8988T (cell line): ENCODE measurements at regions not wholly inside any gene's neighbourhood (a gene's known extent, or its start where the extent isn't known, plus 50 kb on each side); places are given as distances from the start of the nearest gene placed in this dataset.

Experiments
- DNase-seq: peaks from one replicate; pipeline ENCODE4 v3.0.0; 2011

DNA sequence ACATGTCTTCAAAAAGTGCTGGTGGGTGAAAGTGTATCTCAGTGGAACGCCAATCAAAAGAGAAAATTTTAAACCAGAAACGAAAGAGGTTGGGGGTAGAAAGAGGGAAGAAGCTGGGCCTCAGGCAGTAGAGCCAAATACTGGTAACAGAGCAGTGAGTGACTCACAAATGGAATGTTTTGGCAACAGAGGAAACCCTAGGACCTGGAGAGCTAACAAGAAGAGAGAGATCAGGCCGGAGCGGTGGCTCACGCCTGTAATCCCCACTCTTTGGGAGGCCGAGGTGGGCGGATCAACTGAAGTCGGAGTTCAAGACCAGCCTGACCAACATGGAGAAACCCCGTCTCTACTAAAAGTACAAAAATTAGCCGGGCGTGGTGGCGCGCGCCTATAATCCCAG is 450.8 kb upstream of the NAALADL2 start:
- no peak for DNase-seq

DNA sequence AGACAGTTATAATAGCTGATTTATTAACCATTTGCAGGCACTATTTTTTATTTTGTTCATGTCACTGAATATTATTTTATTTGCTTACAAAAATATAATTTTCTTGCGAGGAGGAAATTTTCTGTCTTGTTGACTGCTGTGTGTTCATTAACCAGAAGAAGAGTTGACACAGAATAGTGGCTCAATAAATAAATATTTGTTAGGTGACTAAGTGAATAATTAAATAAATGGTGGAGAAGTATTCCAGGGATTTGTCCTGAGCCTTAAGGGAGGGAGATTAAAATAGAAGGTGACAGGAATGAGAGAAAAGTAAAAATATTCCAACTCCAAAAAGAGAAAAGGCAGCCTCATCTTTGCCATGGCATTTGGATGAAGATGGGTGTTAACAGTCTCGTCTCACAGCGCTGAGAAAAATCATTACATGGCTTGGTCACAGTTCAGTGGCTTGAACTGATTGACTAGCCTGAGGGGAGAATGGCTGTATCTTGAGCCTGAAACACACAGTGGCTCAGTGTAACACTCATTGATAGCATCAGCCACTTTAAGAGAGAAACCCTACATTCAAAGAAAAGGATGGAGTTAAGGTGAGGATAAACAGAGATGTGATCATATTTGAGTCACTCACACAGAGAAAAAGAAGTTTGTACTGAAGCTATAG is 449.9 kb upstream of the NAALADL2 start:
- no peak for DNase-seq

DNA sequence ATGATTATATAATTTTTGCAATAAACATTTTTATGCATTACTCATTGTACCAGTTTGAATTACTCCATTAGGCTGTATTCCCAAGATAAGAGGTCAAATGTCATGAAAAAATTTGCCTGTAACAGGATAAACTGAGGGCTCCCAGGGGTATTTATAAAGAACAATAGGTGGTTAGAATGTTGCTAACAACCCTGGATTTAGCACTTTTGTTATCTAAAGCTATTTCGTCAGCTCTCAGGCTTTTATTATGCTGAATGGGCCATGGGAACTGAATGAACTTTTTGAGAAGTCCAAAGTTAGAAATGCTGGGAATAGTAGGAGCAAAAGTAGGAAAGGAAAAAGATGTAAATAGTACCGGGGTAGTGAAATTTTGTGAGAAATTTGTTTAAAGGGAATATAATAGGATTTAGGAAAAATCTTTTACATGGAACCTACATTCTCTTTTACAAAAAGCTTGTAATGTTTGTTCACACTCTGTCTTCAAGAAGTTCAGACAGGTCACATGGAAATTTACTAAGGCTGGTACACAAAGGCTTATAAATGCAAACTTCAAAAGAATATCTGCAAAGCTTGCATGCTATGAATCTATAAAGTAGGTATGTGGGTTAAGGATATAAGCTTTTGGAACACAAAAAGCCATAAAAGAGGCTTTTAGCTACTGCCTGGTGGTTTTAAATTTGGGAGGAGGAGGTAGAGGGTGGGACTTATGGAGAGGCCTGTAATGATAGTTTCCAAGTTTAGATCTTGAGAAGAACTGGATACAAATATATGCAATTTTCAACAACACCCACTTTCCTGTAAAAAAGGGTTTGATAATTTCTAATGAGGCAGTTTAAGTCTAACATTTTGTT is 445.8 kb upstream of the NAALADL2 start:
- DNase-seq, result no peak

DNA sequence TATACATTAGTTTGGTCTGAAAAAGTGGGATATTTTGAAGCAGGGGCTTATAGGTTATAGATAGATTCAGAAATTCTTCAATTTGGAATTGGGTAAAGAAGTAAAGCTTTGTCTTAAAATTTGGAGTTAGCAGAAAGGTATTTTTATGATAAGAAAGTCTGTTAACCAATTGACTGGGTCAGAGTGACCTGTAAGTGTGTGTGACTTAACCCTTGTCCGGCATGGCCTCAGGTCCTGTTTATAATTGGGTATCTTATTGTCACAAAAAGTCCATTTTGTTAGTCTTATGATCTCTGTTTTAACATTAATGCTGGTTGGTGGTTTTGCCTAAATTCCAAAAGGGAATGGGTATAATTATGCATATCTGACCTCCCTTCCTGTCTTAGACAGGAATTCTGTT is 444.2 kb upstream of the NAALADL2 start:
- no peak for DNase-seq

DNA sequence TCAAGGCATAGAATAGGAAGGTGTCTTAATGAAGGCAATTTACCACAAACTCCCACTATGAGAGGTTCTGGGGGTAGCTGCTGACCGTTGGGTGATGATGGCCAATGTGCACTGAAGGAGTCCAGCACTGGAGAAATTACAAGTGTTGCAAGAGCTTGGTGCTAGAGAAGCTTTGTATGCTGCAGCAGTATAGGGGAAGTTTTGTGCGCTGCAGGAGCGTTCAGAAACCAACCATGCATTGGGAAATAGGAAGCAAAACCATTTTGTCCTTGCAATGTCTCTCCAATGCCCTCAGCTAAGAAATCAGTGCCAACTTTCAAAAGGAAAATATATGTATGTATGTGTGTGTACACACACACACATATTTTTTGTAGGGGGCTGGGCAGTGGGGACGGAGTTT is 441.6 kb upstream of the NAALADL2 start:
- no peak for DNase-seq

DNA sequence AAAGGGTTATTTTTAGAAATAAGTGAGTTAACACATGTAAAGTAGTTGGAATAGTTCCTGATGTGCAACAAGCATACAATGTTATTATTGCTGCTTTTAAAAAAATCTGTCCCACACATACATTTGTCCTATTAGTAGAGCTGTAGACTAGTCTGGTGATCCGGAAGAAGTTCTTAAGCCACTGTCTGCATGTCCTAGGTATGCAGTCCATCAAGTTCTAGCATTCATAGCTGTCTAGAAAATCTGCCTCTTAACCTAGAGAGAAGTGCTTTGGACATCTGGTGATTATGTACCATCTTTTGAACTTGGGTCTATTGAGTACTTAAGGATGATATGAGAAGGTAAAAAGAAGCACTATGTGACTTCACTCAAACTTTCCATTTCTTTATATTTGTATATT is 439.9 kb upstream of the NAALADL2 start:
- DNase-seq, result no peak

DNA sequence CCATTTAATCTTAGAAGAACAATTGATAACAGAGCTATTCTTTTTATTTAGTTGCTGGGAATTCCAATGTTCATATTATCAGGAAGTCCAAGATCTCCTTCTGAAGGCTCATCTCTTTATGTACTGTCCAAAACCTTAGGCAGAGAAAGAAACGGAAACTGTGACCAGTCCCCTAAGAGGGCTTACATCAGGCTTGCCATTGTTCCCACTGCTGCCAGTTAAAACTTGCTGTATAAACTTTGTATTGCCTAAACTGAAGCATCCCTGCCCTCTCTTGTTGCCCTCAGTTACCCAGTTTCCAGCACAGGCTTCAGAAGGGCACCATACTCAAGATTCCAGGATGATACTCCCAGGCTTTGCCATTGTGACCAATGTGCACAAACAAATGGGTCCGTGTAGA is 435.2 kb upstream of the NAALADL2 start:
- no peak for DNase-seq

DNA sequence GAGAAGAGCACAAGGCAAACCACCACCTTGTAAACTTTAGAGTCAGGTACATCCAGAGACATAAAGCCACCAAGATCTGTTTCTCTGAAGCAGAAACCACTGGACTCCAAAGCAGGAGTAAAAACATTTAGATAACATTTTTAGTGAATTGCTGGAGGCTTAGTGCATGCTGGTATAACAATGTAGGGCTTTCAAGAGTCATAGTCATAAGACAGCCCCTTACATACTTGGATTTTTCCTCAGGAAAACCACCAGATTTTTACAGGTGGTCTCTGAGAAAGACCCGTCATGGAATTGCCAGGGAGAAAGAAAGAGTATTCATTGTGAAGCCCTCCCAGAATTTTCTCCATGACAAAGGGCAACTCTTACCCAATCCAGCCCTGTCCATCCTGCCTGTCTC is 434.5 kb upstream of the NAALADL2 start:
- no peak for DNase-seq

DNA sequence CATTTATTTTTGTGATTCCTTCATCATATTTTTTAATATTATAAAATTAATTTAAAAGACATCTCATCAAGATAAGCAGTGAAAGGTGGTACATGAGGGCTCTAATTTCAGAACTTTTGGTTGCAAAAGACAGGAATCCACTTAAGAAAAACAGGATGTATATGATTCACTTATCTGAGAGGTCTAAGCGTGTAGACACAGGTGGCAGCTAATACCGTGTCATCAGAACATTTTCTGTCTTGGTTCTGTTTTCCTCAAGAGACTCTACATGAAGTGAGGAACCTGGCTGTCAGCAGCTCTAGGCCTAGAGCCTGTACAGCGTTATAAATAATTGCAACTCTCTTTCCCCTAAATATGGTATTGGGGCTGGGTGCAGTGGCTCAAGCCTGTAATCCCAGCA is 433.7 kb upstream of the NAALADL2 start:
- no peak for DNase-seq

DNA sequence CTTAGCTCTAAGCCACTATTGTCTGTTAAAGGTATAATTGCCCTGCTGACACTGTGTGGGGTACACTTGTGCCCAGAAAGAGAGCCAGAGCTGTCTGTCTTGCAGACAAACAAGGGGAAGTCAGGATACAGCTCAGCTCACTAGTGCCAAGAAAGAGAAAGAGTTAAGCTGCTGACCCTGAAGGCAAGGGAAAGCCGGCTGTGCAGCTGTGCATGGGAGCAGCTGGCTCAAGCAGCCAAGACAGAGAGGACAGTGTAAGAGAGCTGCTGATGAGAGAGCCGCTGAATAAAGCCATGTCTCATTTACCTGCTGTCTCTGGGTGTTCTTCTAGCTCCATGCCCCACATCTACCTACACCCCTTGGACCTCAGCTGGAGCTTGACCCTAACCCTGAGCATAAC is 428.1 kb upstream of the NAALADL2 start:
- no peak for DNase-seq

DNA sequence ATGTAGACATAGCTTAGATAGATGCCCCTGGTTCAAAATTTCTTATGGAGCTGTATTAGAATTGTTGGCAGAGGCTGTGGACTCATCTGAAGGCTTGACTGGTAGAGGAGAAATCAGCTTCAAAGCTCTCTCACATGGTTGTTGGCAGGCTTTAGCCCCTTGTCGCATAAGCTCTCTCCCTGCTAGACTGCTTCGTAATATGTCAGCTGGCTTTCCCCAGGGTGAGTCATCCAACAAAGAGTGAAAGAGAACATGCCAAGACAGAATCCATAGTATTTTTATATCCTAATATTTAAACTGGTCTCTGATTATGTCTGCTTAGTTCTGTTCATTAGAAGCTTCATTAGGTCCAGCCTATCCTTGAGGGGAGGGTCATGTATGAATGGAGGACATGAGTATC is 427.4 kb upstream of the NAALADL2 start:
- DNase-seq, result no peak

DNA sequence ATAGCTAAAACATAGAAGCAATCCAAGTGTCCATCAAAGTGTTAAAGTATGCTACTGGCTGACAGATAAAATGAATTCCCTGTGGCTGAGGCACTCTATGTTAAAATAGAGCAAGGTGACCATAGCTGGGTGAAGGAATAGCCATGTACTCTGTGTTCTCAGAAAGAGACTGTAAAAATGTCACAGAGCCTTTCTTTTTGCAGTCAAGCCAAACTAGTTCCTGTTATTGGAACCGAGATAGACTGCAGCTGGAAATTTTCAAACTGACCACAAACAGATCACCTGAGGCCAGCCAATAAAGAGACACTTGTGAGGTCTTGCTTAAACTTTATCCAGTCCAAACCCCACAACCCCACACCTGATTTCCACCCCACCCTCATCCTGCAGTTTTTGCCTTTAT is 422.8 kb upstream of the NAALADL2 start:
- DNase-seq, result no peak

DNA sequence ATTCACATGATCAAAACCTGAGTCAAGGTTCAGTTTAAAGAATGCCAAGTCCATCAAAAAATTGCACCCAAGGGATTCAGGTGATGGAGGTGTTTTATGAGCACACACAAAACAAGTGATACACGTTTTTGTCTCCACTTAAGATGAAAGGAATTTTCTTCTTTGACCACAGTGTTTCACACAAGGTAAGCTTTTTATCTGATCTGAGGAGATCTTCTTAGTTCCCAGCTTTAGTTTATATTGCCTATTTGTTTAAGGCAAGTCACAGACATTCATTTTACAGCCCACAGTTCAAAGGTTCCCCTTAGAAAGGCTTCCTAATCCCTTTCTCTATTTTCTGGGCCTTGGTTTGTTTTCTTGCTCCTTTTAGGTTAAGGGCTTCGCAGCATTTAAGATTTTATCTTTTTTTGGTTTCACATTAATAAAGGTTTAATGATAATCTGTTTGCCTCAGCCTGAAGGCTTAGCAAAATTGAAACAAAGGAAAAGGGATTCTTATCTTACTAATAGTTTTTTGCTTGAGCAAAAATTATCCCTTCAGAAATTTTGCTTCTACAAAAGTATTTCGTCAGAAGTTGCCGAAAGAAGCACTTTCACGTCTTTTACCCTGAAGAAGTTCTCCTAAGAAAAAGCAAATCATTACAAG is 420.5 kb upstream of the NAALADL2 start:
- no peak for DNase-seq

DNA sequence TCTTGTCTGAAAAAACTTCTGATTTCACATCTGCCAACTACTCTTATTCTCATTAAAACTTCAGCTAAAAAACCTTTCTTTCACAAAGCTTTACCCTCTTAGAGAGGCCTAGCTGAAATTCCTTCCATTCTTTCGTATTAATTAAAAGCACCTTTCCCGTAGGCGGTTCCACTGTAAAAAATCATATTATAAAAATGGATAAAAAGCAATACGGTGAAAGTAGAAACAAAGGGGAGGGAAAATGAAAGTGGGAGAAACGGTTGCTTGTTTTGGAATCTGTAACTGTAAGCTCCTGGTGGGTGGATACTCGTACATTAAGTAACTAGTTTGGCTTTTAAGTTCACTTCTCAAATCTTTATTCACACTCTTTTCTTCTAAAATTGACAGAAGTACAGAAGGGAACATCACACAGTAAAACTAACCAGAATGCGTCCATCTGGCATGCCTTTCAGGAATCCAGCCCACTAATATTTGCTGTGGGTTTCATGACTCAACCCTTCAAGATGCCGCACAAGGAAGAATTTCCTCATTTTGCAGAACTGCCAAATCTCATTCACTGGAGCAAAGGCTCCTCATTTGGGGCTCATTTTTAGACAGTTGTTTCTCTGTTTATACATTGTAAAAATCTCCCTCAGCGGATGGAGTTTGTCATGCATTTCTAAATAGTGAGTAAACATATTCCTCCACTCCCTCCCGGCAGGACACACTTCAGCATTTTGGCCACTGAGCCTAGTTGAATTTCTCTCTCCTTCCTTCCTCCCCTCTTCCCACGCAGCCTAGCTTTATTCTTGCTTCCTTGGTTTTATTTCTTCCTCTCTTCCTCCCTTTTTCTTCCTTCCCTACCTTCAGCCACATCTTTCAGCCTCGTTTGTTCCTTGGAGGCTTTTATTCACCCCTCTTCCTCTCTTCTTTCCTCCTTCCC is 419.5 kb upstream of the NAALADL2 start:
- no peak for DNase-seq

DNA sequence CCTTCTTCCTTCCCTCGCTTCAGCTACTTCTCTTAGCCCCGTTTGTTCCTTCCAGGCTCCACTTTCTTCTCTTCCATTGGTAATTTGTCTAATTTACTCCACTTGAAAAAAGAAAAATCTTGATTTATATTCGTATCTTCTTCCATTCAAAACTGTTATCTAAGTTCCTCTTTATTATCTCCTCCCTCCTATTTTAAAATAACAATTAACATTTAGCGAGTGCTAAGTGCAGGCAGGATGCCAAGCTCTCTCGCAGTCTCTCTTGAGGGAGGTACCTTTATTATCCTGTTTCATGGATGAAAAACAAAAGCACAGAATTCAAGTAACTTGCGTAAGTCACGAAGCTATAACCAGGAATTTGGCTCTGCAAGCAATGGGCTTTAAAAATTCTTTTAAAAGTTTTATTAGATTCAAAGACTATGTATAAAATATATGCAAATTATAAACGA is 418.9 kb upstream of the NAALADL2 start:
- no peak for DNase-seq

DNA sequence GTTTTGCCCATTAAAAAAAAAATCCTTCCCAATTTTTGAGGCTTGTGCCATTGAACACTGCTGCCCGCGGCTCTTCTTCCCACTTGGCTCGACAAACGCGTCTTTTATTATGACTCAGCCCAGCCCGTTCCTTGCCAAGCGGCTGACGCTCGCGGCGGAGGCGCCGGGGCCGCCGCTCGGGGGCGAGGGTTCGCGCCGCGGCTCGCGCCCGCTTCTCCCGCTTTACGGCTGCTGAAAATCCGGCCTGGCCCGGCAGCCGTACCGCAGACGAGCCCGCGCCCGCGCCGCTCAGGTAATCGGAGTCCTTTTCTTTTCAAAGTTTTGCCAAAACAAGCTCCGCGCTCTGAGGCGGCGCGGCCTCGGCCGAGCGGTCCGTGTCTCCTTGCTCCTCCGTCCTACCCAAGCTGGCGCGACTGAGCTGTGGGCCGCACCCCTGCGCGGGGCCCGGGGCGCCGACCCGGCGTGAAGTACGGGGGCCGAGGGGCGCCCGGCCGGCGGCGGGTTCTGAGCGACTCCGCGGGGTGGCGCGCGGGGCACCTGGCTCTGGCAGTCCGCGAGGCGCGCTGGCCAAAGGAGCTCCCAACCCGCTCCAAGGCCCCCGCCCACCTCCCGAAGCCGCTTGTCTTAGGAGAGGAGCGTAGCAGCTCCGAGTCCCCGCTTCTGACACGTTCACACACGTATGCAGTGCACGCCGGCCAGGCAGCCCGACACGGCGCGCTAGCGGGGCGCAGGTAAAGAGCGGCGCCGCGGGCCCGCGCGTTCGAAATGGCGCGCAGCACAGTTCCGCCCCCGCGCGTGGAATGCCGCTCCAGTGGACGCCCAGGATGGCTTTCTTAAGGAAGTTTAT is 418.2 kb upstream of the NAALADL2 start:
- DNase-seq, result peak; percentile 40

DNA sequence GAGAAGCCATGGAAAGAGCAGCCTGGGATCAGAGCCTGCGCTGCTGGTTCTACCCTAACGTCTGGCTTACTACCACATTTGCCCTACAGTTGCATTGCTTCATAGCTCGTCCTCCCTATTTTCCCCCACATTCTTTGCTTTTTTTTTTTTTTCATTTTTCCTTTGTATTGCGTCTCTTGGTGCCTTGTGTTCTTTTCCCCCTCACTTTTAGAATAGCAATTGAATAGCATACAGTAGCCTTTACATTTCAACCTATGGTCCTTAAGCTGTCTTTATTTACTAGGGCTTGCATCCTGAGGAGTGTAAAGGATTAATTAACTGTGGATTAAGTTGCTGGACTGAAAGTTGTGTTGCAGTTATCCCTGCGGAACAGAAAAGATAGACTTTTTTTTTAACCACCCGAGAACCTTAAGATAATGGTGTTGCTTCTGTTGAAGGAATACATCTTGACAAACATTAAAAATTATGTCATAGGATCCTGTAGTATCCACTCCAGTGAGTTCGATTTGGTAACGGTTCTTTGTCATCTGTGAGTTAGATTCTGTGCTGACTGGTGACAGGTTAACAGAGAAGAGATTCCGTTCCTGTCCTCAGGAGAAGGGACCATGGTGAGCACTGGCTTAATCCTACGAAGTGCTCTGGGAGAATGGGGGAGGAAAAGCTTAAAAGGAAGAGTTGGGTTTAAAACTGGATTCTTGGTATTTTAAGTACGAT is 417.4 kb upstream of the NAALADL2 start:
- DNase-seq, result no peak

DNA sequence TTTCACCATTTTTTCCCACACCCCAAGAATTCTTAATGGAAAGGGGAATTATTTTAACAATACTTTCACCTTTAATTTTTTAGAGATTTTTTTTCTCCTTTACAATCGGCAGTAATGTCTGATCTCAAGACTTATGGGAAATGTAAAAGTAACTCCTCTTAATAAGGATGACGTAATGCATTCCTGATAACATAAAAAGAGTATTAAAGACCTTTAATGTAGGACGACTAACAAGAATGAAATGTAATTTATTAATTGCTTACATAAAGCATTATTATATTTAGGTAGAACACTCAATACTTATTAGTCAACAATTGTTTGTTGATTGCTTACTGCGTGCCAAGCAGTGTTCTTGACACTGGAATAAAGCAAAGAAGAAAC is 416.8 kb upstream of the NAALADL2 start:
- no peak for DNase-seq

DNA sequence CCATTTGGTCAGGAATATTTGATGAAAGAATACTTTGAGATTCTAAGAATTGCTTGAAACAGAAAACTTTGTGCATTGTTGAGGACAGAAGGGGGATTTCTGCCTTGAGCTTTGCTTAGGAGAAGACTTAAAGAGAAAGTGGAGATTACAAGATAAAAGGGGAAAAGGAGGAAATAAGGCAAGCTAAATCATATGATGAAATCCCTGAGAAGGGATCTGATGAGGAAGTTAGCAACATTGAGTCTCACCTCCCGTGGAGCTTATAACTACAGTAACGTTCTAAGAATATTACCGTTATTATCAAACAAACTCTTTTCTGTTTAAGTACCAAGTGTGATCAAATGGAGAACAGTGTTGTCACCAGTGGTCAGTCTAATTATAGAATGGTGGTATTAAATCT is 414.7 kb upstream of the NAALADL2 start:
- no peak for DNase-seq

DNA sequence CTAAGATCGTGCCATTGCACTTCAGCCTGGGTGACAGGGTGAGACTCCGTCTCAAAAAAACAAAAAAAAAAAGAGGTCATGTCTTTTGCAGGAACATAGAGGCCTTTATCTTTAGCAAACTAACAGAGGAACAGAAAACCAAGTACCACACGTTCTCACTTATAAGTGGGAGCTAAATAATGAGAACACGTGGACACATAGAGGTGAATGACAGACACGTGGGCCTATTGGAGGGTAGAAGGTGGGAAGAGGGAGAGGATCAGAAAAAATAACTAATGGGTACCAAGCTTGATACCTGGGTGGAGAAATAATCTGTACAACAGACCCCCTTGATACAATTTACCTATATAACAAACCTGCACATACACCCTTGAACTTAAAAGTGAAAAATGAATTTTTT is 401.4 kb upstream of the NAALADL2 start:
- DNase-seq, result no peak

DNA sequence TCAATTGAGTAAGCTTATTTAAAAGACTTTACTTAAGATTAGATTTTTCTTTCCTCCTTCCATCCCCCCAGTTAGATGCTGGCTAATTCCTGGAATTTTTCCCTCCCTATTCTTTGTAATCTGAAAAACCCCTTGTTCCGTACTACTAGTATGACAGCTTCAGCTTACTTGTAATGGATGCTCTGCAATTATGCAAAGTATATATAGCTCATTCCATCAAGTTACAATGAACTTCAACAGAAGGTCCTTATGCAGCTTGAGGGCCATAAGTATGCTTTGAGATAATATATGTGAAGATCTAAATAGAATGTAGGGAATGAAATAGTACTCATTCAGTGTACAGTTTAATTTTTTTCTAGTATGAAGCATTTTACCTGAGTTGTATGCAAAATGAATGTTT is 398.3 kb upstream of the NAALADL2 start:
- DNase-seq, result no peak
